CD14-positive monocyte (primary cell): ENCODE measurements at regions not wholly inside any gene's neighbourhood (a gene's known extent, or its start where the extent isn't known, plus 50 kb on each side); places are given as distances from the start of the nearest gene placed in this dataset.

ENCODE experiments used
- DNase-seq, 3 donors: peaks; one replicate each; pipeline ENCODE4 v3.0.0-alpha.2; 2011 to 2022
- H2AFZ ChIP-seq: 2 replicates; pipeline ENCODE4 v1.6.0; 2012; ENCODE audit warnings: mild to moderate bottlenecking, low read depth, low read length, inconsistent platforms; ENCODE audit not compliant: insufficient read depth, poor library complexity, severe bottlenecking
- H3K27ac ChIP-seq, 2 donors: 1 replicate in 1 of 2; 2 replicates in 1 of 2; pipeline ENCODE4 v1.5.1; 2012 to 2013; ENCODE audit warnings: low read length in 2 of 2, control low read depth in 1 of 2, inconsistent platforms in 1 of 2, low read depth in 1 of 2, mild to moderate bottlenecking in 1 of 2
- H3K27me3 ChIP-seq, 2 donors: one replicate each; pipeline versions ENCODE4 v1.6.0 to v1.6.1; 2011 to 2013; ENCODE audit warnings: low read length in 2 of 2; ENCODE audit not compliant: control insufficient read depth in 2 of 2, insufficient read depth in 2 of 2
- H3K36me3 ChIP-seq, 2 donors: replicated peaks in 1 of 2; 1 replicate in 1 of 2; 2 replicates in 1 of 2; pipeline versions ENCODE4 v1.5.1 to v1.6.1; 2012 to 2013; ENCODE audit warnings: low read length in 2 of 2, control low read depth in 1 of 2, inconsistent platforms in 1 of 2, mild to moderate bottlenecking in 1 of 2; ENCODE audit not compliant: insufficient read depth in 2 of 2, control insufficient read depth in 1 of 2
- H3K4me1 ChIP-seq, 2 donors: 1 replicate in 1 of 2; 2 replicates in 1 of 2; pipeline versions ENCODE4 v1.5.1 to v1.6.1; 2012 to 2013; ENCODE audit warnings: low read length in 2 of 2, control low read depth in 1 of 2, inconsistent platforms in 1 of 2, mild to moderate bottlenecking in 1 of 2, moderate library complexity in 1 of 2; ENCODE audit not compliant: insufficient read depth in 2 of 2, control insufficient read depth in 1 of 2
- H3K4me2 ChIP-seq: replicated peaks from 2 replicates; pipeline ENCODE3; 2012; ENCODE audit warnings: low read length, moderate library complexity, mild to moderate bottlenecking; ENCODE audit not compliant: poor library complexity, severe bottlenecking; ENCODE audit errors: extremely low read depth
- H3K4me3 ChIP-seq, 3 experiments: fragments of 200-600 bp in 1 of 3; sonication (generic) in 1 of 3; replicated peaks in 1 of 3; 1 replicate in 2 of 3; 2 replicates in 1 of 3; pipeline ENCODE4 v1.5.1; 2011 to 2013; ENCODE audit warnings: low read length in 3 of 3, mild to moderate bottlenecking in 3 of 3, control low read depth in 2 of 3, low read depth in 2 of 3, inconsistent platforms in 1 of 3, moderate library complexity in 1 of 3
- H3K79me2 ChIP-seq: 2 replicates; pipeline ENCODE4 v1.6.0; 2012; ENCODE audit warnings: mild to moderate bottlenecking, control low read depth, inconsistent platforms, low read length, moderate library complexity; ENCODE audit not compliant: insufficient read depth
- H3K9ac ChIP-seq: 2 replicates; pipeline ENCODE4 v1.6.0; 2017; ENCODE audit warnings: low read length, mild to moderate bottlenecking; ENCODE audit not compliant: insufficient read depth, poor library complexity, severe bottlenecking
- H3K9me3 ChIP-seq, 2 donors: replicated peaks in 1 of 2; 1 replicate in 1 of 2; 2 replicates in 1 of 2; pipeline versions ENCODE4 v1.5.1 to v1.6.1; 2012 to 2013; ENCODE audit warnings: low read length in 2 of 2, control low read depth in 1 of 2; ENCODE audit not compliant: control insufficient read depth in 1 of 2, insufficient read depth in 1 of 2
- H4K20me1 ChIP-seq: 2 replicates; pipeline ENCODE4 v1.6.0; 2012; ENCODE audit warnings: mild to moderate bottlenecking, low read length, control low read depth, moderate library complexity; ENCODE audit not compliant: insufficient read depth
- H3K27ac Mint-ChIP-seq, 7 donors: one replicate each; pipeline ENCODE4 v1.8.0; 2020; ENCODE audit warnings: mild to moderate bottlenecking in 7 of 7, mixed read lengths in 7 of 7, moderate library complexity in 6 of 7, inconsistent platforms in 2 of 7
- H3K27me3 Mint-ChIP-seq, 3 donors: one replicate each; pipeline ENCODE4 v1.8.0; 2021 to 2022; ENCODE audit warnings: low read depth in 3 of 3, mild to moderate bottlenecking in 3 of 3, mixed read lengths in 3 of 3, moderate library complexity in 3 of 3, inconsistent platforms in 1 of 3
- H3K36me3 Mint-ChIP-seq, 2 donors: one replicate each; pipeline ENCODE4 v1.8.0; 2020; ENCODE audit warnings: mixed read lengths in 2 of 2, inconsistent platforms in 1 of 2, mild to moderate bottlenecking in 1 of 2
- H3K4me1 Mint-ChIP-seq: one replicate; pipeline ENCODE4 v1.8.0; 2020; ENCODE audit warnings: mild to moderate bottlenecking, mixed read lengths
- H3K4me3 Mint-ChIP-seq, 2 donors: one replicate each; pipeline ENCODE4 v1.8.0; 2020; ENCODE audit warnings: mild to moderate bottlenecking in 2 of 2, mixed read lengths in 2 of 2, moderate library complexity in 1 of 2
- H3K9me3 Mint-ChIP-seq, 7 donors: one replicate each; pipeline ENCODE4 v1.8.0; 2020 to 2022; ENCODE audit warnings: mixed read lengths in 7 of 7, mild to moderate bottlenecking in 6 of 7, moderate library complexity in 6 of 7, inconsistent platforms in 2 of 7
- WGBS: methylation state at CpG from one replicate; pipeline ENCODE4 v1.1.5; 2013; ENCODE audit warnings: missing lambda C conversion rate; ENCODE audit not compliant: insufficient coverage; 5-methylcytosine and 5-hydroxymethylcytosine counted together
- intact Hi-C, 2 donors: fragments of 100-400 bp; cut with micrococcal nuclease; formaldehyde crosslinking; loops; one replicate each; pipeline versions ENCODE4 v1.15.0 to v1.15.1; 2023
- TF ChIP-seq, protein P1 (sequence below): fragments of 200-600 bp; IDR thresholded peaks from one replicate; pipeline ENCODE4 v1.8.0; 2022; ENCODE audit warnings: antibody characterized with exemption, mild to moderate bottlenecking

DNA sequence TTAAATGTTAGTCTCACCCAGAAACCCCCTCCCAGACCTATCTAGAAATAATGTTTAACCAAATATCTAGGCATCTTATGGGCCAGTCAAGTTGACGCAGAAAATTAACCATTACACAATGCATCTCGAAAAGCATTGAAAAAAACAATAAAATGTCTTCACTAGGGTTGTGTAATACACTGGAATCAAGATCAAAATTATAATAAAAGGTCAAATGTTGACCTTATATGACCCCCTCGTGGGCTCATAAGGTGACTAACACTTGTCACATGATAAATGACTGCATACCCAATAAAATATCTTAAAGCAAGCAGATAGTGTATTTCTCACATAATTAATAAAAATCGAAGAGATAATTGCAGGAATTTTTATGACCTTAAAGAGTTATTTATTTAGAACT is 447.9 kb upstream of the DSEL start:
- DNase-seq = no peak
- Mint-ChIP-seq H3K27me3 (no peaks in the 10 kb centered on the region), H3K36me3 (no peaks in the 10 kb centered on the region), H3K4me3 (no peak overlapping the region), H3K27ac (no peak overlapping the region), H3K4me1 (no peaks in the 10 kb centered on the region), H3K9me3 (peaks cover 0 to 3% (median 0%) of the 10 kb centered on the region in 7 donors)
- Histone ChIP-seq H3K4me3 (no peak overlapping the region), H3K27ac (no peak overlapping the region), H3K27me3 (no peaks in the 10 kb centered on the region), H2AFZ (no peak overlapping the region), H3K4me1 (no peaks in the 10 kb centered on the region), H3K36me3 (no peaks in the 10 kb centered on the region), H4K20me1 (no peaks in the 10 kb centered on the region), H3K4me2 (no peak overlapping the region), H3K9ac (no peak overlapping the region), H3K79me2 (no peaks in the 10 kb centered on the region), H3K9me3 (no peaks in the 10 kb centered on the region)
- TF ChIP-seq, protein P1, sequence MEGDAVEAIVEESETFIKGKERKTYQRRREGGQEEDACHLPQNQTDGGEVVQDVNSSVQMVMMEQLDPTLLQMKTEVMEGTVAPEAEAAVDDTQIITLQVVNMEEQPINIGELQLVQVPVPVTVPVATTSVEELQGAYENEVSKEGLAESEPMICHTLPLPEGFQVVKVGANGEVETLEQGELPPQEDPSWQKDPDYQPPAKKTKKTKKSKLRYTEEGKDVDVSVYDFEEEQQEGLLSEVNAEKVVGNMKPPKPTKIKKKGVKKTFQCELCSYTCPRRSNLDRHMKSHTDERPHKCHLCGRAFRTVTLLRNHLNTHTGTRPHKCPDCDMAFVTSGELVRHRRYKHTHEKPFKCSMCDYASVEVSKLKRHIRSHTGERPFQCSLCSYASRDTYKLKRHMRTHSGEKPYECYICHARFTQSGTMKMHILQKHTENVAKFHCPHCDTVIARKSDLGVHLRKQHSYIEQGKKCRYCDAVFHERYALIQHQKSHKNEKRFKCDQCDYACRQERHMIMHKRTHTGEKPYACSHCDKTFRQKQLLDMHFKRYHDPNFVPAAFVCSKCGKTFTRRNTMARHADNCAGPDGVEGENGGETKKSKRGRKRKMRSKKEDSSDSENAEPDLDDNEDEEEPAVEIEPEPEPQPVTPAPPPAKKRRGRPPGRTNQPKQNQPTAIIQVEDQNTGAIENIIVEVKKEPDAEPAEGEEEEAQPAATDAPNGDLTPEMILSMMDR = no peak
- no CpG with 5 or more reads among the region's 4 CpGs for WGBS
- intact Hi-C loops = no loop called here

DNA sequence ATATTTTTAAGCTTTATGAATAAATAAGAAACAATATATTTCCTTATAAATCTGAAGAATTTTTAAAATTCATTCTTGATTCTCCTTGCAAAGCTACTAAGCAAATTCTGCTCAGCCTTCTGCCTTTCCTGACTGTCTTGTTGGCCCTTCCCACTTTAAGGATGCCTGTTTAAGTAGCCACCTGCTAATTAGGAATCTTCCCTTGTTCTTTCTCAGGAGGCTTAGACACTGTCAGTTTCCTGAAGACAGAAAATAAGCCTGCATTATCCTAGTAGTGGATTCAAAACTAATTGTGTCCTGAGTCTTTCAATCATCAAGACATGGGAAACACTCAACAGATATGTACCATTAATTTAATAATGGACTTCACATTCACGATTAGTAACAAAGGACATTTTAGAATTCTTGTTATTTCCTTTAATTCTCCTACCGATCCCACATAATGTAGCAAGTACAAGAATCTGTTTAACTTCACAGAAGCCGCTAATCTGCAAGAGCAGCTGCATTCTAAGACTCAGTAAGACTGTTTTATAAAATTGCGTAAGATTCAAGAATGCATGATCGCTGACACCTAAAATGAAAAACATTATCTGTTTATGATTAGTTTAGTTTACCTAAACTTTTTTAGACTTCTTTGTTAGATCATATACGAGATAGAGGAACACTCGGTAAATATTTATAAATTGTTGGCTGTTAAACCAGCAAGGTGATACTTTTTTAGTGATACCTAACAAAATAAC is 445.4 kb upstream of the DSEL start:
- no peak overlapping the region for H3K4me3 Mint-ChIP-seq

More for the DNA sequence above, 445.4 kb upstream of the DSEL start:
- no peak overlapping the region for H3K4me3 ChIP-seq
- H2AFZ ChIP-seq = no peak overlapping the region
- no peaks in the 10 kb centered on the region for H3K36me3 ChIP-seq
- Mint-ChIP-seq H3K4me1 (no peaks in the 10 kb centered on the region), H3K9me3 (peaks cover 0 to 4% (median 0%) of the 10 kb centered on the region in 7 donors), H3K27me3 (no peaks in the 10 kb centered on the region), H3K36me3 (no peaks in the 10 kb centered on the region), H3K27ac (no peak overlapping the region)
- no peak overlapping the region for H3K27ac ChIP-seq
- WGBS = no CpG with 5 or more reads among the region's 7 CpGs
- H3K4me1 ChIP-seq = no peaks in the 10 kb centered on the region
- DNase-seq = no peak
- no peaks in the 10 kb centered on the region for H3K79me2 ChIP-seq
- H3K4me2 ChIP-seq = no peak overlapping the region
- H4K20me1 ChIP-seq = no peaks in the 10 kb centered on the region
- intact Hi-C loops = no loop called here
- no peaks in the 10 kb centered on the region for H3K27me3 ChIP-seq
- H3K9me3 ChIP-seq = no peaks in the 10 kb centered on the region
- TF ChIP-seq, protein P1 = no peak
- no peak overlapping the region for H3K9ac ChIP-seq
